H1 (cell line): ENCODE measurements at regions not wholly inside any gene's neighbourhood (a gene's known extent, or its start where the extent isn't known, plus 50 kb on each side); places are given as distances from the start of the nearest gene placed in this dataset.

ENCODE experiments used
- CTCF ChIA-PET: fragments of 300-600 bp; sonication (Branson Sonifier 250); formaldehyde crosslinking; loops from one replicate; lab custom pipeline; 2021; ENCODE audit not compliant: partially characterized antibody; lab: Charles Lee
- POLR2A ChIA-PET: fragments of 300-600 bp; sonication (Branson Sonifier 250); formaldehyde crosslinking; loops from one replicate; lab custom pipeline; 2021; ENCODE audit warnings: inconsistent platforms; ENCODE audit not compliant: partially characterized antibody; lab: Charles Lee
- DNase-seq, 2 experiments: peaks; one replicate each; pipeline versions ENCODE4 v3.0.0 to v3.0.0-alpha.2; 2010 to 2022; ENCODE audit warnings: low spot score in 2 of 2, low read depth in 1 of 2, mixed read lengths in 1 of 2
- FAIRE-seq: peaks from 2 replicates; lab custom pipeline; 2011; peaks lifted over from hg19 to GRCh38; lab: Jason Lieb, UNC
- H2AFZ ChIP-seq: 2 replicates; pipeline ENCODE4 v1.8.1; 2012; ENCODE audit warnings: low read length, inconsistent platforms
- H2AK5ac ChIP-seq: 2 replicates; pipeline ENCODE4 v1.6.1; 2013; ENCODE audit warnings: low read depth, low read length
- H2BK120ac ChIP-seq: replicated peaks from 2 replicates; pipeline ENCODE3; 2013; ENCODE audit warnings: low read depth, low read length, inconsistent platforms
- H2BK12ac ChIP-seq: 2 replicates; pipeline ENCODE4 v1.6.1; 2013; ENCODE audit warnings: low read depth, low read length
- H2BK15ac ChIP-seq: 2 replicates; pipeline ENCODE4 v1.6.1; 2013; ENCODE audit warnings: low read length
- H2BK20ac ChIP-seq: 2 replicates; pipeline ENCODE4 v1.6.1; 2013; ENCODE audit warnings: low read length
- H2BK5ac ChIP-seq: 2 replicates; pipeline ENCODE4 v1.6.1; 2013; ENCODE audit warnings: low read depth, low read length
- H3K14ac ChIP-seq: 2 replicates; pipeline ENCODE4 v1.6.1; 2013; ENCODE audit warnings: inconsistent platforms; ENCODE audit not compliant: insufficient read length
- H3K18ac ChIP-seq: 2 replicates; pipeline ENCODE4 v1.6.1; 2013; ENCODE audit warnings: low read length; ENCODE audit errors: extremely low read depth
- H3K23ac ChIP-seq: 2 replicates; pipeline ENCODE4 v1.6.1; 2013; ENCODE audit warnings: inconsistent platforms; ENCODE audit not compliant: insufficient read length
- H3K23me2 ChIP-seq: 2 replicates; pipeline ENCODE4 v1.6.1; 2013; ENCODE audit warnings: low read depth, low read length
- H3K27ac ChIP-seq: 2 replicates; pipeline ENCODE4 v1.6.1; 2011; ENCODE audit warnings: low read depth, low read length, inconsistent platforms
- H3K27me3 ChIP-seq, 4 experiments: replicated peaks in 1 of 4; 1 replicate in 1 of 4; 2 replicates in 3 of 4; pipeline versions ENCODE4 v1.6.1 to v1.8.1; 2011 to 2013; ENCODE audit warnings: low read length in 3 of 4, mild to moderate bottlenecking in 3 of 4, inconsistent platforms in 2 of 4, mixed read lengths in 2 of 4, moderate library complexity in 1 of 4; ENCODE audit not compliant: control insufficient read depth in 3 of 4, insufficient read depth in 3 of 4; ENCODE audit errors: extremely low read depth in 1 of 4
- H3K36me3 ChIP-seq, 4 experiments: 2 replicates each; pipeline versions ENCODE4 v1.6.1 to v1.8.1; 2011 to 2013; ENCODE audit warnings: mild to moderate bottlenecking in 4 of 4, low read length in 3 of 4, moderate library complexity in 2 of 4, control low read depth in 1 of 4, inconsistent platforms in 1 of 4; ENCODE audit not compliant: insufficient read depth in 4 of 4, control insufficient read depth in 2 of 4
- H3K4ac ChIP-seq: replicated peaks from 2 replicates; pipeline ENCODE3; 2013; ENCODE audit warnings: low read length, low read depth, mixed read lengths, inconsistent platforms; ENCODE audit not compliant: insufficient read length
- H3K4me1 ChIP-seq, 4 experiments: replicated peaks in 1 of 4; 1 replicate in 1 of 4; 2 replicates in 3 of 4; pipeline versions ENCODE4 v1.6.1 to v1.8.1; 2011 to 2013; ENCODE audit warnings: low read length in 3 of 4, inconsistent platforms in 2 of 4, mixed read lengths in 1 of 4; ENCODE audit not compliant: insufficient read depth in 4 of 4, control insufficient read depth in 3 of 4
- H3K4me2 ChIP-seq, 2 experiments: 2 replicates each; pipeline versions ENCODE4 v1.6.1 to v1.8.1; 2011 to 2013; ENCODE audit warnings: low read depth in 2 of 2, low read length in 2 of 2, control low read depth in 1 of 2, inconsistent platforms in 1 of 2, mild to moderate bottlenecking in 1 of 2; ENCODE audit not compliant: insufficient read depth in 1 of 2
- H3K4me3 ChIP-seq, 4 experiments: fragments of 200-600, 300-600 bp in 1 of 4; sonication (generic), shearing (Covaris generic), sonication (Bioruptor Twin) in 1 of 4; 2 replicates each; pipeline versions ENCODE4 v1.5.1 to v1.8.1; 2011 to 2016; ENCODE audit warnings: low read length in 4 of 4, low read depth in 3 of 4, control low read depth in 2 of 4, inconsistent platforms in 2 of 4, mild to moderate bottlenecking in 2 of 4, mixed read lengths in 1 of 4, moderate library complexity in 1 of 4; ENCODE audit not compliant: insufficient read depth in 2 of 4; ENCODE audit errors: extremely low read depth in 1 of 4
- H3K56ac ChIP-seq: replicated peaks from 2 replicates; pipeline ENCODE3; 2013; ENCODE audit warnings: low read depth, mild to moderate bottlenecking, mixed read lengths, low read length, inconsistent platforms; ENCODE audit not compliant: insufficient read length
- H3K79me1 ChIP-seq: 2 replicates; pipeline ENCODE4 v1.6.1; 2013; ENCODE audit warnings: low read depth, low read length, control low read depth
- H3K79me2 ChIP-seq, 2 experiments: 2 replicates each; pipeline versions ENCODE4 v1.6.1 to v1.8.1; 2012 to 2013; ENCODE audit warnings: low read length in 2 of 2, mild to moderate bottlenecking in 2 of 2, inconsistent platforms in 1 of 2; ENCODE audit not compliant: insufficient read depth in 2 of 2, control insufficient read depth in 1 of 2
- H3K9ac ChIP-seq, 4 experiments: replicated peaks in 1 of 4; 1 replicate in 1 of 4; 2 replicates in 3 of 4; pipeline versions ENCODE4 v1.6.1 to v1.8.1; 2011 to 2013; ENCODE audit warnings: low read depth in 3 of 4, low read length in 3 of 4, control low read depth in 2 of 4, mild to moderate bottlenecking in 2 of 4, moderate library complexity in 2 of 4, inconsistent platforms in 1 of 4; ENCODE audit errors: extremely low read depth in 1 of 4
- H3K9me3 ChIP-seq, 2 experiments: 2 replicates each; pipeline versions ENCODE4 v1.6.1 to v1.8.1; 2012 to 2013; ENCODE audit warnings: mild to moderate bottlenecking in 2 of 2, moderate library complexity in 2 of 2, control low read depth in 1 of 2, inconsistent platforms in 1 of 2, low read depth in 1 of 2, low read length in 1 of 2, mixed read lengths in 1 of 2; ENCODE audit not compliant: insufficient read depth in 2 of 2
- H4K20me1 ChIP-seq, 2 experiments: replicated peaks in 1 of 2; 2 replicates each; pipeline versions ENCODE3 to v1.8.1; 2011 to 2013; ENCODE audit warnings: inconsistent platforms in 2 of 2, low read length in 2 of 2, mild to moderate bottlenecking in 1 of 2; ENCODE audit not compliant: insufficient read depth in 2 of 2, control insufficient read depth in 1 of 2
- H4K5ac ChIP-seq: 2 replicates; pipeline ENCODE4 v1.6.1; 2013; ENCODE audit warnings: low read length, low read depth, mixed read lengths, inconsistent platforms; ENCODE audit not compliant: insufficient read length
- H4K8ac ChIP-seq: 2 replicates; pipeline ENCODE4 v1.8.0; 2013; ENCODE audit warnings: mild to moderate bottlenecking, moderate library complexity, low read length, inconsistent platforms; ENCODE audit not compliant: insufficient read depth; ENCODE audit errors: extremely low read depth
- H4K91ac ChIP-seq: replicated peaks from 2 replicates; pipeline ENCODE3; 2013; ENCODE audit warnings: low read length, mixed read lengths, inconsistent platforms; ENCODE audit not compliant: insufficient read length
- BACH1 ChIP-seq: IDR thresholded peaks from 2 replicates; pipeline ENCODE4 v1.6.1; 2012; ENCODE audit warnings: low read length, improper control_type of control experiment
- GABPA ChIP-seq: IDR thresholded peaks from 2 replicates; pipeline ENCODE4 v1.6.1; 2011; ENCODE audit warnings: mild to moderate bottlenecking, low read length, moderate library complexity, borderline replicate concordance; ENCODE audit not compliant: insufficient read depth
- JUN ChIP-seq: IDR thresholded peaks from 2 replicates; pipeline ENCODE4 v1.6.1; 2011; ENCODE audit warnings: low read depth, mild to moderate bottlenecking, improper control_type of control experiment, low read length
- RAD21 ChIP-seq, 2 experiments: IDR thresholded peaks in 1 of 2; conservative IDR thresholded peaks in 1 of 2; 2 replicates each; pipeline ENCODE4 v1.6.1; 2011; ENCODE audit warnings: low read depth in 2 of 2, low read length in 2 of 2, improper control_type of control experiment in 1 of 2, inconsistent platforms in 1 of 2, mild to moderate bottlenecking in 1 of 2, moderate library complexity in 1 of 2
- RXRA ChIP-seq: IDR thresholded peaks from 2 replicates; pipeline ENCODE4 v1.6.1; 2011; ENCODE audit warnings: low read depth, mild to moderate bottlenecking, low read length, moderate library complexity; ENCODE audit not compliant: insufficient read depth
- SAP30 ChIP-seq: fragments of 300-600 bp; sonication (generic); IDR thresholded peaks from 2 replicates; pipeline ENCODE4 v1.7.1; 2012; ENCODE audit warnings: low read length, moderate library complexity, mild to moderate bottlenecking, inconsistent platforms; ENCODE audit not compliant: insufficient read depth, insufficient replicate concordance
- SP2 ChIP-seq: IDR thresholded peaks from 2 replicates; pipeline ENCODE4 v1.6.1; 2012; ENCODE audit warnings: mild to moderate bottlenecking, low read length, inconsistent platforms
- SRF ChIP-seq: IDR thresholded peaks from 2 replicates; pipeline ENCODE4 v1.6.1; 2011; ENCODE audit warnings: mild to moderate bottlenecking, low read depth, low read length, moderate library complexity
- ZNF274 ChIP-seq: IDR thresholded peaks from 2 replicates; pipeline ENCODE4 v1.7.0; 2012; ENCODE audit warnings: low read length, borderline replicate concordance; ENCODE audit errors: extremely low read depth
- WGBS, 2 experiments: shearing (Covaris generic) in 1 of 2; methylation state at CpG; one replicate each; pipeline versions ENCODE4 v1.1.6 to v1.1.7; 2013 to 2015; ENCODE audit warnings: low lambda C conversion rate in 2 of 2, mixed read lengths in 2 of 2, inconsistent platforms in 1 of 2, low coverage in 1 of 2, missing lambda C conversion rate in 1 of 2; ENCODE audit not compliant: insufficient replicate concordance in 2 of 2, insufficient coverage in 1 of 2, insufficient read length in 1 of 2; ENCODE audit errors: extremely low coverage in 1 of 2, missing lambda C conversion rate in 1 of 2; 5-methylcytosine and 5-hydroxymethylcytosine counted together

GRCh38 chr2:7611750-7612149, 694.5 kb downstream of the RNF144A start:
- H4K5ac ChIP-seq, result no peak overlapping the region
- H2BK5ac ChIP-seq, result no peak overlapping the region
- H3K23me2 ChIP-seq, result no peaks in the 10 kb centered on the region
- H2AK5ac ChIP-seq, result no peak overlapping the region
- no peaks in the 10 kb centered on the region; a peak in 1 of 7 replicates for H3K4me1 ChIP-seq
- H4K91ac ChIP-seq, result no peak overlapping the region
- no peak overlapping the region for H3K56ac ChIP-seq
- H2BK20ac ChIP-seq, result no peak overlapping the region
- no peak for TF ChIP-seq JUN
- no peak for TF ChIP-seq ZNF274
- no peak for TF ChIP-seq SRF
- TF ChIP-seq SP2, result no peak
- no peak for TF ChIP-seq GABPA
- TF ChIP-seq RXRA, result no peak
- no peak for TF ChIP-seq SAP30
- TF ChIP-seq RAD21 (IDR thresholded peaks at IDR 0.05 in 1 of 2, conservative IDR thresholded peaks at IDR 0.05 in 1 of 2; ENCODE audit: low read depth in 2 of 2, low read length in 2 of 2), result no peak
- no peak for TF ChIP-seq BACH1
- H2AFZ ChIP-seq, result no peak overlapping the region
- ChIA-PET POLR2A (no interaction called here), CTCF (interaction anchor here (0.8 to 1.0 kb wide), 2 partner anchors 16 to 60 kb away, joined by 3 to 5 read pairs; no protein-coding TSS in a partner anchor)
- H2BK15ac ChIP-seq, result no peak overlapping the region
- H3K4me2 ChIP-seq, result no peak overlapping the region
- 74% methylated on average over 4 of the region's 4 CpGs; no CpG with 5 or more reads in 1 of the 2 experiments for WGBS, 2 experiments
- H3K27me3 ChIP-seq, result no peaks in the 10 kb centered on the region
- H3K4ac ChIP-seq, result no peak overlapping the region
- H3K79me1 ChIP-seq, result no peaks in the 10 kb centered on the region
- H3K4me3 ChIP-seq, result no peak overlapping the region
- no peak overlapping the region for H2BK120ac ChIP-seq
- H3K79me2 ChIP-seq, result no peaks in the 10 kb centered on the region
- no peak overlapping the region for H4K8ac ChIP-seq
- DNase-seq (no peak), FAIRE-seq (no peak)
- H3K36me3 ChIP-seq, result no peaks in the 10 kb centered on the region
- H4K20me1 ChIP-seq, result no peaks in the 10 kb centered on the region
- no peak overlapping the region for H3K9ac ChIP-seq
- H3K27ac ChIP-seq, result no peak overlapping the region
- H3K14ac ChIP-seq, result no peak overlapping the region
- H3K23ac ChIP-seq, result no peak overlapping the region
- no peaks in the 10 kb centered on the region for H3K9me3 ChIP-seq
- H3K18ac ChIP-seq, result no peak overlapping the region
- H2BK12ac ChIP-seq, result no peak overlapping the region
